Parathyroid adenoma (tissue), 2 donors: ENCODE measurements at regions not wholly inside any gene's neighbourhood (a gene's known extent, or its start where the extent isn't known, plus 50 kb on each side); places are given as distances from the start of the nearest gene placed in this dataset.
"Not testable (repeated sequence)": the region's sequence is repeated elsewhere in the genome, so short reads cannot be mapped to it uniquely, and the experiment has no call there.

Source experiments
- H2AFZ ChIP-seq: fragments of 300-600 bp; sonication (generic); one replicate; pipeline ENCODE4 v1.7.0; 2017; ENCODE audit warnings: antibody characterized with exemption, mild to moderate bottlenecking
- H3K27ac ChIP-seq: fragments of 300-600 bp; sonication (generic); one replicate; pipeline ENCODE4 v1.7.0; 2017
- H3K27me3 ChIP-seq: fragments of 300-600 bp; sonication (generic); one replicate; pipeline ENCODE4 v1.7.0; 2017; ENCODE audit warnings: low read length; ENCODE audit not compliant: control insufficient read depth, insufficient read depth
- H3K36me3 ChIP-seq: fragments of 300-600 bp; sonication (generic); one replicate; pipeline ENCODE4 v1.7.0; 2017; ENCODE audit warnings: low read length; ENCODE audit not compliant: control insufficient read depth, insufficient read depth
- H3K4me1 ChIP-seq: fragments of 300-600 bp; sonication (generic); one replicate; pipeline ENCODE4 v1.7.0; 2017; ENCODE audit warnings: control low read depth
- H3K4me2 ChIP-seq: fragments of 300-600 bp; sonication (generic); one replicate; pipeline ENCODE4 v1.7.0; 2017; ENCODE audit warnings: low read length
- H3K4me3 ChIP-seq: fragments of 300-600 bp; sonication (generic); one replicate; pipeline ENCODE4 v1.7.0; 2017; ENCODE audit warnings: low read depth, low read length
- H3K79me2 ChIP-seq: fragments of 300-600 bp; sonication (generic); one replicate; pipeline ENCODE4 v1.7.0; 2017; ENCODE audit warnings: control low read depth
- H3K9ac ChIP-seq: fragments of 300-600 bp; sonication (generic); one replicate; pipeline ENCODE4 v1.7.0; 2017; ENCODE audit warnings: mild to moderate bottlenecking
- H3K9me3 ChIP-seq: fragments of 300-600 bp; sonication (generic); one replicate; pipeline ENCODE4 v1.7.0; 2017; ENCODE audit warnings: low read length; ENCODE audit not compliant: control insufficient read depth
- CTCF ChIP-seq: fragments of 300-600 bp; sonication (generic); IDR thresholded peaks from one replicate; pipeline ENCODE4 v1.7.0; 2017; ENCODE audit warnings: antibody characterized with exemption, mild to moderate bottlenecking
- donor health status: primary hyperparathyroidism.

GRCh38 chr3:144900366-144900765 is 928.7 kb downstream of the DIPK2A start:
- Histone ChIP-seq H3K27me3 (no peaks in the 10 kb centered on the region), H3K9me3 (no peaks in the 10 kb centered on the region), H3K4me1 (no peaks in the 10 kb centered on the region), H3K4me3 (no peak overlapping the region), H3K4me2 (no peak overlapping the region), H2AFZ (no peak overlapping the region), H3K36me3 (no peaks in the 10 kb centered on the region), H3K27ac (no peak overlapping the region), H3K9ac (no peak overlapping the region), H3K79me2 (no peaks in the 10 kb centered on the region)
- no peak for TF ChIP-seq CTCF

GRCh38 chr3:144907581-144907980 is 936.0 kb downstream of the DIPK2A start:
- not testable (repeated sequence) for H3K4me1 ChIP-seq, H3K27me3 ChIP-seq, H3K36me3 ChIP-seq, H3K27ac ChIP-seq, H3K4me3 ChIP-seq, H2AFZ ChIP-seq, H3K9ac ChIP-seq, H3K4me2 ChIP-seq, H3K9me3 ChIP-seq, H3K79me2 ChIP-seq

GRCh38 chr3:144912968-144913367 is 941.3 kb downstream of the DIPK2A start:
- H3K27me3 ChIP-seq = no peaks in the 10 kb centered on the region
- H3K4me2 ChIP-seq = no peak overlapping the region
- no peak overlapping the region for H3K27ac ChIP-seq
- TF ChIP-seq CTCF = no peak
- no peak overlapping the region for H3K9ac ChIP-seq
- no peak overlapping the region for H3K4me3 ChIP-seq
- H3K79me2 ChIP-seq = no peaks in the 10 kb centered on the region
- H2AFZ ChIP-seq = no peak overlapping the region
- H3K36me3 ChIP-seq = no peaks in the 10 kb centered on the region
- no peaks in the 10 kb centered on the region for H3K9me3 ChIP-seq
- H3K4me1 ChIP-seq = no peaks in the 10 kb centered on the region

GRCh38 chr3:144915202-144915601 is 943.6 kb downstream of the DIPK2A start:
- H3K27ac ChIP-seq = no peak overlapping the region
- no peaks in the 10 kb centered on the region for H3K9me3 ChIP-seq
- H3K36me3 ChIP-seq = no peaks in the 10 kb centered on the region
- H3K4me2 ChIP-seq = no peak overlapping the region
- H3K4me3 ChIP-seq = no peak overlapping the region
- no peaks in the 10 kb centered on the region for H3K27me3 ChIP-seq
- H3K79me2 ChIP-seq = no peaks in the 10 kb centered on the region
- no peaks in the 10 kb centered on the region for H3K4me1 ChIP-seq
- no peak for TF ChIP-seq CTCF
- no peak overlapping the region for H3K9ac ChIP-seq
- H2AFZ ChIP-seq = no peak overlapping the region

GRCh38 chr3:144921710-144922109 is 950.1 kb downstream of the DIPK2A start:
- Histone ChIP-seq H2AFZ (no peak overlapping the region), H3K36me3 (no peaks in the 10 kb centered on the region), H3K4me1 (no peaks in the 10 kb centered on the region), H3K27me3 (no peaks in the 10 kb centered on the region), H3K79me2 (no peaks in the 10 kb centered on the region), H3K4me3 (no peak overlapping the region), H3K9ac (no peak overlapping the region), H3K9me3 (no peaks in the 10 kb centered on the region), H3K27ac (no peak overlapping the region), H3K4me2 (no peak overlapping the region)
- TF ChIP-seq CTCF = no peak
